ENCODE measurements at regions not wholly inside any gene's neighbourhood (a gene's known extent, or its start where the extent isn't known, plus 50 kb on each side); places are given as distances from the start of the nearest gene placed in this dataset.

- no peaks in the 10 kb centered on the region; the same call in 1 of the 2 replicates for H3K9me3 ChIP-seq (ENCODE audit: control insufficient read depth, insufficient read depth, low read length)
- H3K36me3 ChIP-seq (ENCODE audit: control insufficient read depth, insufficient read depth, low read length), result no peaks in the 10 kb centered on the region
- no peaks in the 10 kb centered on the region for H3K4me1 ChIP-seq (ENCODE audit: control insufficient read depth, insufficient read depth, low read length)
- DNase-seq, result no peak
- no peak overlapping the region for H2BK120ac ChIP-seq (ENCODE audit: low read depth, low read length)
- no peaks in the 10 kb centered on the region for H3K9me1 ChIP-seq (ENCODE audit: insufficient read depth, low read length)
- H3K27ac ChIP-seq (ENCODE audit: insufficient read depth, low read length), result no peak overlapping the region
- no peak overlapping the region for H2BK5ac ChIP-seq (ENCODE audit: low read depth, low read length, poor library complexity, severe bottlenecking)
- in situ Hi-C loops (cut with MboI; ENCODE audit: low sequenced_read_pairs), result no loop called here
- H4K5ac ChIP-seq (ENCODE audit: low read depth, low read length), result no peak overlapping the region
- POLR2A ChIA-PET (ENCODE audit: unreplicated experiment), result no interaction called here
- intact Hi-C loops (cut with micrococcal nuclease), result no loop called here
- CTCF ChIA-PET, result no interaction called here
- no peak overlapping the region for H2BK15ac ChIP-seq (ENCODE audit: low read depth, low read length)
- no peak overlapping the region for H3K9ac ChIP-seq (ENCODE audit: low read depth, low read length)
- H3K23ac ChIP-seq (ENCODE audit: low read depth, low read length), result no peak overlapping the region
- no peaks in the 10 kb centered on the region for H4K20me1 ChIP-seq (ENCODE audit: insufficient read depth, low read length)
- no peak overlapping the region for H3K56ac ChIP-seq (ENCODE audit: extremely low read depth, insufficient read depth, low read length)
- no peak overlapping the region for H2AK5ac ChIP-seq (ENCODE audit: low read depth, low read length)
- no peak for ATAC-seq (ENCODE audit: low read depth)
- no peak overlapping the region for H4K8ac ChIP-seq (ENCODE audit: low read depth in 2 of 2, low read length in 2 of 2)
- no peak overlapping the region for H3K14ac ChIP-seq (replicated peaks; ENCODE audit: low read depth, low read length)
- WGBS, 2 experiments (ENCODE audit: extremely low coverage in 2 of 2, insufficient read length in 1 of 2), result no CpG with 5 or more reads among the region's 3 CpGs
- H2AK9ac ChIP-seq (replicated peaks; ENCODE audit: low read depth, low read length, poor library complexity), result no peak overlapping the region
- H2BK20ac ChIP-seq (ENCODE audit: low read depth, low read length), result no peak overlapping the region
- H2AFZ ChIP-seq (replicated peaks; ENCODE audit: low read length, poor library complexity), result no peak overlapping the region
- no TSS peak for BruUV-seq (replicated peaks)
- H3K4me2 ChIP-seq (ENCODE audit: low read depth, low read length), result no peak overlapping the region
- H4K91ac ChIP-seq (ENCODE audit: insufficient read depth, low read depth, low read length), result no peak overlapping the region
- no peaks in the 10 kb centered on the region for H3K27me3 ChIP-seq (ENCODE audit: control insufficient read depth, insufficient read depth, low read length)
- no peak overlapping the region for H3K4me3 ChIP-seq (ENCODE audit: insufficient read depth, low read depth, low read length)
- H3K79me1 ChIP-seq (ENCODE audit: low read depth in 1 of 2, low read length in 2 of 2), result no peaks in the 10 kb centered on the region
- no peak for TF ChIP-seq CTCF (conservative IDR thresholded peaks at IDR 0.05; ENCODE audit: low read depth, low read length)
- TF ChIP-seq USF2 (IDR thresholded peaks at IDR 0.05; ENCODE audit: low read depth, low read length), result no peak
- dilution Hi-C loops (cut with HindIII; ENCODE audit: low sequenced_read_pairs, unreplicated experiment), result no loop called here
- no peak overlapping the region for H3K18ac ChIP-seq (ENCODE audit: low read depth, low read length)
- H3K4ac ChIP-seq (ENCODE audit: low read depth, low read length), result no peak overlapping the region
Observed at GRCh38 chr12:108060067-108060466, 69.0 kb upstream of the WSCD2 start.

Measured in IMR-90 (cell line).